Stimulated activated CD8-positive, alpha-beta memory T cell treated with anti-CD3 and anti-CD28 coated beads, Interleukin-15, amount 100 ng/mL, for 48 hours (primary cell): ENCODE measurements at regions not wholly inside any gene's neighbourhood (a gene's known extent, or its start where the extent isn't known, plus 50 kb on each side); places are given as distances from the start of the nearest gene placed in this dataset.

Experiments used
- DNase-seq, 2 donors: peaks; one replicate each; pipeline ENCODE4 v3.0.0-alpha.2; 2020; ENCODE audit warnings: low read depth in 2 of 2

- DNase-seq, result no peak
Measured at GRCh38 chr2:41954304-41955291, 93.2 kb upstream of the PKDCC start.

GRCh38 chr2:41955316-41956043 is 92.3 kb upstream of the PKDCC start:
- no peak for DNase-seq

- DNase-seq, result no peak
Measured at GRCh38 chr2:41957431-41957830, 90.4 kb upstream of the PKDCC start.

GRCh38 chr2:41958251-41958650 is 89.6 kb upstream of the PKDCC start:
- no peak for DNase-seq

GRCh38 chr2:41958775-41959174 is 89.0 kb upstream of the PKDCC start:
- DNase-seq, result no peak

GRCh38 chr2:41959760-41960159 is 88.1 kb upstream of the PKDCC start:
- DNase-seq, result no peak

- no peak for DNase-seq
Measured at GRCh38 chr2:41962922-41963622, 84.7 kb upstream of the PKDCC start.

- no peak for DNase-seq
Measured at GRCh38 chr2:41963661-41964525, 83.9 kb upstream of the PKDCC start.

GRCh38 chr2:41965173-41965908 is 82.5 kb upstream of the PKDCC start:
- no peak for DNase-seq

- no peak for DNase-seq
Measured at GRCh38 chr2:41965909-41966295, 81.9 kb upstream of the PKDCC start.

- DNase-seq, result no peak
Measured at GRCh38 chr2:41966431-41966893, 81.4 kb upstream of the PKDCC start.

- no peak for DNase-seq
Measured at GRCh38 chr2:41966920-41967319, 80.9 kb upstream of the PKDCC start.

- no peak for DNase-seq
Measured at GRCh38 chr2:41967476-41968181, 80.2 kb upstream of the PKDCC start.

- DNase-seq, result no peak
Measured at GRCh38 chr2:41968182-41968578, 79.6 kb upstream of the PKDCC start.

GRCh38 chr2:41970988-41971660 is 76.7 kb upstream of the PKDCC start:
- no peak for DNase-seq

GRCh38 chr2:41972179-41972578 is 75.6 kb upstream of the PKDCC start:
- no peak for DNase-seq

GRCh38 chr2:41972819-41973218 is 75.0 kb upstream of the PKDCC start:
- DNase-seq, result no peak

- DNase-seq, result no peak
Measured at GRCh38 chr2:41973871-41974270, 74.0 kb upstream of the PKDCC start.

- no peak for DNase-seq
Measured at GRCh38 chr2:41981417-41981816, 66.4 kb upstream of the PKDCC start.
